ENCODE measurements at regions not wholly inside any gene's neighbourhood (a gene's known extent, or its start where the extent isn't known, plus 50 kb on each side); places are given as distances from the start of the nearest gene placed in this dataset.

DNA sequence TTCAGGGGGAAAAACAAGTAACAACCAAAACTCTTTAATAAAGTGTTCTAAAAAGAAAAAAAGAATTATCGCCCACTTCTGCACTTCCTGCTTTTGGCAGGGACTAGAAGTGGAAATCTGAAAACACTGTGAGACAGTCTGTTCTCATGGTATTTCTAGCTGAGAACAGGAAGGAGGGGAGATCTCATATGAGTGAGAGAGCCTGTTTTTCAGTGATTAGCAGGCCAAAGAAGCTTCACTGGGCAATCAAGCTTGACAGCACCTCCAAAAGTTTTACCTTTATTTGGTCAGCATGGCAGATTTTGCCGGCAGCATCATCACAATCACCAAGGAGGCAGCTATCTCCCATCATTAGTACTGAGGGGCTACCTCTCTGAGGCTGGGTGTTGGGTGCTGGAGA is 79.5 kb upstream of the ATXN1 start:
- no peaks in the 10 kb centered on the region for H3K4me1 ChIP-seq (ENCODE audit: control insufficient read depth, insufficient read depth, low read depth, low read length)
- H3K79me1 ChIP-seq (replicated peaks; ENCODE audit: low read length, poor library complexity, severe bottlenecking), result no peaks in the 10 kb centered on the region
- H4K91ac ChIP-seq (ENCODE audit: low read length), result peak overlapping the region; percentile 11
- H3K27me3 ChIP-seq (ENCODE audit: control insufficient read depth in 1 of 2, insufficient read depth in 1 of 2, low read length in 2 of 2), result no peaks in the 10 kb centered on the region
- no peaks in the 10 kb centered on the region for H3K9me3 ChIP-seq (ENCODE audit: control insufficient read depth, low read length)
- no peak overlapping the region for H3K4me2 ChIP-seq (ENCODE audit: low read length, poor library complexity, severe bottlenecking)
- peak overlapping the region; percentile 63 for H2BK15ac ChIP-seq (ENCODE audit: low read depth, poor library complexity, severe bottlenecking)
- H2BK5ac ChIP-seq (ENCODE audit: low read depth, low read length, poor library complexity, severe bottlenecking), result no peak overlapping the region
- no peaks in the 10 kb centered on the region for H3K36me3 ChIP-seq (ENCODE audit: control insufficient read depth in 1 of 2, insufficient read depth in 2 of 2, low read depth in 1 of 2, low read length in 2 of 2)
- no peak overlapping the region for H3K9ac ChIP-seq (ENCODE audit: low read length)
- H2BK120ac ChIP-seq (ENCODE audit: low read depth, low read length), result no peak overlapping the region
- no peak for DNase-seq
- no peak overlapping the region for H3K27ac ChIP-seq (ENCODE audit: low read length, poor library complexity, severe bottlenecking)
- no peak overlapping the region for H3K23ac ChIP-seq (ENCODE audit: low read length in 2 of 2)
- no peak overlapping the region for H3K4ac ChIP-seq (ENCODE audit: low read depth in 1 of 2, low read length in 2 of 2)
- no peak overlapping the region for H3K14ac ChIP-seq (ENCODE audit: low read length in 2 of 2)
- H2BK12ac ChIP-seq (ENCODE audit: low read length in 2 of 2), result no peak overlapping the region
- H2AFZ ChIP-seq (ENCODE audit: low read depth, low read length), result no peak overlapping the region
- H2AK5ac ChIP-seq (ENCODE audit: low read length, severe bottlenecking), result no peak overlapping the region
- 100% methylated on average over 2 of the region's 2 CpGs for WGBS
- H3K4me3 ChIP-seq (ENCODE audit: insufficient read depth in 1 of 2, low read depth in 1 of 2, low read length in 2 of 2), result no peak overlapping the region
- peak overlapping the region; percentile 17 for H4K8ac ChIP-seq (ENCODE audit: low read length)
- H3K18ac ChIP-seq (ENCODE audit: low read depth in 1 of 2, low read length in 2 of 2), result no peak overlapping the region

DNA sequence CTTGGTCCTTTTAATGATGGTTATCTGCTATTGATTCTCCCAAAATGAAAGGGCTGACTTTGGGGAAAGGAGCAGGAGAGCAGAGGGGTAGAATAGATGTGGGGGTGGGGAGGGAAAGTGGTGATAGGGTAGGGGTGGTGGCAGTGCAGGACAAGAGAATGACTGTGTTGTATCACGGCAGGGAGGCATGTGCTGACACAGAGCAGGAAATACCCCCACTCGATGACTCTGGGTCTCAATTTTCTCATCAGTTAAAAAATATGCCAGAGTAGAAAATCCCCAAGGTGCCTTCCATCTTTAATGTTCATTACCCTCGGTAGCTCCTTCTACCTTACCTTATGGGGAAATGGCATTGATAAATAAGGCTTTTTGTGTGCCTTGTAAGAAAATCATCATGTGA is 79.0 kb upstream of the ATXN1 start:
- Histone ChIP-seq H2BK12ac (ENCODE audit: low read length in 2 of 2) (no peak overlapping the region), H3K23ac (ENCODE audit: low read length in 2 of 2) (no peak overlapping the region), H2BK120ac (ENCODE audit: low read depth, low read length) (no peak overlapping the region), H3K14ac (ENCODE audit: low read length in 2 of 2) (no peak overlapping the region), H4K8ac (ENCODE audit: low read length) (no peak overlapping the region), H3K4me1 (ENCODE audit: control insufficient read depth, insufficient read depth, low read depth, low read length) (no peaks in the 10 kb centered on the region), H3K9ac (ENCODE audit: low read length) (no peak overlapping the region), H3K4me2 (ENCODE audit: low read length, poor library complexity, severe bottlenecking) (no peak overlapping the region), H3K4ac (ENCODE audit: low read depth in 1 of 2, low read length in 2 of 2) (no peak overlapping the region), H2BK15ac (ENCODE audit: low read depth, poor library complexity, severe bottlenecking) (no peak overlapping the region), H2BK5ac (ENCODE audit: low read depth, low read length, poor library complexity, severe bottlenecking) (no peak overlapping the region), H3K18ac (ENCODE audit: low read depth in 1 of 2, low read length in 2 of 2) (peak overlapping the region in 1 of 2 experiments; percentile 18), H4K91ac (ENCODE audit: low read length) (no peak overlapping the region), H3K79me1 (replicated peaks; ENCODE audit: low read length, poor library complexity, severe bottlenecking) (no peaks in the 10 kb centered on the region), H3K36me3 (ENCODE audit: control insufficient read depth in 1 of 2, insufficient read depth in 2 of 2, low read depth in 1 of 2, low read length in 2 of 2) (no peaks in the 10 kb centered on the region), H2AK5ac (ENCODE audit: low read length, severe bottlenecking) (no peak overlapping the region), H3K27me3 (ENCODE audit: control insufficient read depth in 1 of 2, insufficient read depth in 1 of 2, low read length in 2 of 2) (no peaks in the 10 kb centered on the region), H3K27ac (ENCODE audit: low read length, poor library complexity, severe bottlenecking) (no peak overlapping the region), H3K9me3 (ENCODE audit: control insufficient read depth, low read length) (no peaks in the 10 kb centered on the region), H2AFZ (ENCODE audit: low read depth, low read length) (no peak overlapping the region), H3K4me3 (ENCODE audit: insufficient read depth in 1 of 2, low read depth in 1 of 2, low read length in 2 of 2) (no peak overlapping the region)
- DNase-seq, result no peak
- WGBS, result 33% methylated on average over 1 of the region's 3 CpGs

DNA sequence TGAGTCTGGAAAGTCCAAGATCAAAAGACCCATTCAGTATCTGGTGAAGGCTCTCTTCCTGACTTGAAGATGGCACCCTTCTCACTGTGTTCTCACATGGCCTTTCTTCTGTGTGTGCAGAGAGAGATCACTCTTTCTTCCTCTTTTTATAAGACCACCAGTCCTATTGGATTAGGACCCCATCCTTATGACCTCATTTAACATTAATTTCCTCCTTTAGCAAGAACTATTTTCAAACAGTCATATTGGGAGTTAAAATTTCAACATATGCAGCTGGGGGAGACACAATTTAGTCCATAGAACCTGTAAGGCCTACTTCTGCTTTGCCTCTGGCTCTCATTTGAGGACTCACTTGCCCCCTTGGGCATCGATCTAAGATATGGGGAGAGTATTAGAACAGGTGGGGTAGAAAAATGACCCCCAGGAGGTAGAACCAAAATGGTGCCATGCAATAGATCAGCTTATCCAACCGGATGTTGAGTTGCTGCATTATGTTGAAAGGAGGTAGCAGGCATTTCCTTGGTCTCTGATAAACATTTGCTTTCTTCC is 78.4 kb upstream of the ATXN1 start:
- Histone ChIP-seq H3K79me1 (replicated peaks; ENCODE audit: low read length, poor library complexity, severe bottlenecking) (no peaks in the 10 kb centered on the region), H3K18ac (ENCODE audit: low read depth in 1 of 2, low read length in 2 of 2) (no peak overlapping the region), H3K4me1 (ENCODE audit: control insufficient read depth, insufficient read depth, low read depth, low read length) (no peaks in the 10 kb centered on the region), H2BK12ac (ENCODE audit: low read length in 2 of 2) (no peak overlapping the region), H3K4ac (ENCODE audit: low read depth in 1 of 2, low read length in 2 of 2) (no peak overlapping the region), H3K4me2 (ENCODE audit: low read length, poor library complexity, severe bottlenecking) (no peak overlapping the region), H3K27me3 (ENCODE audit: control insufficient read depth in 1 of 2, insufficient read depth in 1 of 2, low read length in 2 of 2) (no peaks in the 10 kb centered on the region), H4K8ac (ENCODE audit: low read length) (no peak overlapping the region), H3K4me3 (ENCODE audit: insufficient read depth in 1 of 2, low read depth in 1 of 2, low read length in 2 of 2) (no peak overlapping the region), H3K9ac (ENCODE audit: low read length) (no peak overlapping the region), H3K23ac (ENCODE audit: low read length in 2 of 2) (no peak overlapping the region), H2BK15ac (ENCODE audit: low read depth, poor library complexity, severe bottlenecking) (no peak overlapping the region), H2BK5ac (ENCODE audit: low read depth, low read length, poor library complexity, severe bottlenecking) (no peak overlapping the region), H3K27ac (ENCODE audit: low read length, poor library complexity, severe bottlenecking) (no peak overlapping the region), H3K14ac (ENCODE audit: low read length in 2 of 2) (no peak overlapping the region), H2AK5ac (ENCODE audit: low read length, severe bottlenecking) (no peak overlapping the region), H3K9me3 (ENCODE audit: control insufficient read depth, low read length) (no peaks in the 10 kb centered on the region), H3K36me3 (ENCODE audit: control insufficient read depth in 1 of 2, insufficient read depth in 2 of 2, low read depth in 1 of 2, low read length in 2 of 2) (no peaks in the 10 kb centered on the region), H4K91ac (ENCODE audit: low read length) (no peak overlapping the region), H2AFZ (ENCODE audit: low read depth, low read length) (no peak overlapping the region), H2BK120ac (ENCODE audit: low read depth, low read length) (no peak overlapping the region)
- WGBS, result 85% methylated on average over 2 of the region's 2 CpGs
- no peak for DNase-seq

DNA sequence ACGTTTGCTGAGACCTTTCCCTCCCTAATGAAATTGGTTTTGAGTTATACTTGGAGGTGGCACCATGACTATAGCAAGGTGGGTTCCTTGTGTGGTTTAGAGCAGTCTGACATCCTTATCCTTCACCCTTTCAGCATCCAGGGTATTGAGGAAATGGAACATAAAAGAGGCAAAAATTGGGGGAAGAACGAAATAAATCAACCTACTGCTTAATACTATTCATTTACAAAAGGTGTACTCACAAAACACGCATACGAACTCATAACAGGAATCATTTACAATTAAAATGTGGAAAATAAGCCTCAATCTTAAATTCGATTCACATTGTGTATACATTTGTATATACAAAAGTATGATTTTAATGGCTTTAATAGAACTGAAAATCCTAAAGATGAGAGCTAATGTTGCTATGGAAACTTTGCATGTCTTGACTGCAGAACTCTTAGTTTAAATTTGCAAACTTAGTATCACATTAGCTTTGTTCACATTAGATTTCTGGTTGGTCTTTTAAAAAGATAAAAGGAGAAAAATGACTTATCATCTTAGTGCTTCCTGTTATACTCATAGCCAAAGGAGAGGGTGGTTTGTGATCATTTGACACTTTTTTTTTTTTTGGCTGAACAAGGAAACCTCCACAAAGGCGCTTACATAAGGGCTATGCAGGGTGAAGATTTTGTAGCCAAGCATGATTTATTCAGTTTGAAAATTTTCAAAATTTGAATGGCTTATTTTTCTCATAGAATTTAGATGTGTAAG is 76.1 kb upstream of the ATXN1 start:
- Histone ChIP-seq H3K18ac (ENCODE audit: low read depth in 1 of 2, low read length in 2 of 2) (no peak overlapping the region), H3K79me1 (replicated peaks; ENCODE audit: low read length, poor library complexity, severe bottlenecking) (no peaks in the 10 kb centered on the region), H3K4ac (ENCODE audit: low read depth in 1 of 2, low read length in 2 of 2) (no peak overlapping the region), H2BK15ac (ENCODE audit: low read depth, poor library complexity, severe bottlenecking) (no peak overlapping the region), H3K9me3 (ENCODE audit: control insufficient read depth, low read length) (no peaks in the 10 kb centered on the region), H3K4me3 (ENCODE audit: insufficient read depth in 1 of 2, low read depth in 1 of 2, low read length in 2 of 2) (peak overlapping the region in 1 of 2 experiments; percentile 78), H2BK12ac (ENCODE audit: low read length in 2 of 2) (no peak overlapping the region), H2AK5ac (ENCODE audit: low read length, severe bottlenecking) (no peak overlapping the region), H2BK5ac (ENCODE audit: low read depth, low read length, poor library complexity, severe bottlenecking) (no peak overlapping the region), H3K36me3 (ENCODE audit: control insufficient read depth in 1 of 2, insufficient read depth in 2 of 2, low read depth in 1 of 2, low read length in 2 of 2) (no peaks in the 10 kb centered on the region), H3K4me2 (ENCODE audit: low read length, poor library complexity, severe bottlenecking) (no peak overlapping the region), H2AFZ (ENCODE audit: low read depth, low read length) (no peak overlapping the region), H3K23ac (ENCODE audit: low read length in 2 of 2) (no peak overlapping the region), H3K14ac (ENCODE audit: low read length in 2 of 2) (no peak overlapping the region), H3K9ac (ENCODE audit: low read length) (peak overlapping the region; percentile 82), H2BK120ac (ENCODE audit: low read depth, low read length) (no peak overlapping the region), H3K27me3 (ENCODE audit: control insufficient read depth in 1 of 2, insufficient read depth in 1 of 2, low read length in 2 of 2) (no peaks in the 10 kb centered on the region), H3K4me1 (ENCODE audit: control insufficient read depth, insufficient read depth, low read depth, low read length) (no peaks in the 10 kb centered on the region), H4K8ac (ENCODE audit: low read length) (no peak overlapping the region), H3K27ac (ENCODE audit: low read length, poor library complexity, severe bottlenecking) (no peak overlapping the region), H4K91ac (ENCODE audit: low read length) (no peak overlapping the region)
- 98% methylated on average over 5 of the region's 6 CpGs for WGBS
- no peak for DNase-seq

Measured in mesenchymal stem cell (in vitro differentiated cells and primary cell).